Heart right ventricle (tissue), 16 donors: ENCODE measurements at regions not wholly inside any gene's neighbourhood (a gene's known extent, or its start where the extent isn't known, plus 50 kb on each side); places are given as distances from the start of the nearest gene placed in this dataset.

ENCODE experiments used
- ATAC-seq, 8 donors: fragments of 200-7000 bp; cut with Tn5 transposase; one replicate each; pipeline ENCODE4 v1.9.1; 2020; ENCODE audit warnings: mild to moderate bottlenecking in 8 of 8, moderate library complexity in 8 of 8, moderate number of reproducible peaks in 1 of 8
- DNase-seq, 2 donors: peaks; one replicate each; pipeline ENCODE4 v3.0.0-alpha.2; 2020
- H3K27ac ChIP-seq, 10 donors: fragments of 200-600 bp; sonication (generic) in 2 of 10; one replicate each; pipeline versions ENCODE4 v1.5.0 to v1.8.0; 2020 to 2022; ENCODE audit warnings: mild to moderate bottlenecking in 3 of 10
- H3K27me3 ChIP-seq, 7 donors: fragments of 200-600 bp; one replicate each; pipeline ENCODE4 v1.8.0; 2021 to 2022; ENCODE audit warnings: mild to moderate bottlenecking in 2 of 7
- H3K36me3 ChIP-seq, 9 donors: fragments of 200-600 bp; sonication (generic) in 1 of 9; one replicate each; pipeline versions ENCODE4 v1.5.0 to v1.8.0; 2020 to 2022; ENCODE audit warnings: mild to moderate bottlenecking in 2 of 9
- H3K4me1 ChIP-seq, 9 donors: fragments of 200-600 bp; sonication (generic) in 1 of 9; one replicate each; pipeline versions ENCODE4 v1.5.0 to v1.8.0; 2020 to 2022; ENCODE audit warnings: mild to moderate bottlenecking in 4 of 9
- H3K4me3 ChIP-seq, 10 donors: fragments of 200-600 bp; sonication (generic) in 2 of 10; one replicate each; pipeline versions ENCODE4 v1.5.0 to v1.8.0; 2020 to 2022; ENCODE audit warnings: mild to moderate bottlenecking in 7 of 10, moderate library complexity in 2 of 10
- H3K9me3 ChIP-seq, 11 donors: fragments of 200-600 bp in 10 of 11; sonication (generic) in 2 of 11; one replicate each; pipeline versions ENCODE4 v1.5.0 to v1.8.0; 2013 to 2022; ENCODE audit warnings: mild to moderate bottlenecking in 2 of 11, control low read depth in 1 of 11, moderate library complexity in 1 of 11
- CTCF ChIP-seq, 9 donors: fragments of 200-600 bp; sonication (generic) in 2 of 9; IDR thresholded peaks; one replicate each; pipeline versions ENCODE4 v1.5.0 to v1.8.0; 2021 to 2022; ENCODE audit warnings: antibody characterized with exemption in 9 of 9, mild to moderate bottlenecking in 5 of 9, moderate library complexity in 1 of 9
- WGBS, 2 donors: extraction: QIAGEN DNeasy Blood & Tissue Kit; methylation state at CpG; one replicate each; pipeline ENCODE4 v1.1.7; 2013; ENCODE audit warnings: inconsistent platforms in 1 of 2; 5-methylcytosine and 5-hydroxymethylcytosine counted together
- intact Hi-C, 10 donors: fragments of 100-400 bp; cut with DNase I; formaldehyde crosslinking; loops; one replicate each; pipeline versions ENCODE4 v1.11.1 to v1.14.2; 2022
- donor health status: Arrhythmogenic right ventricular cardiomyopathy.
- donor health status: ischemic (EF 13 %, LVEDD 7.1; RV severe dilation, severe dysfunction).
- donor health status: healthy with polysubstance abuse.
- donor health status: DM: no; HTN: yes; CAD: no.
- donor health status: DM: no; HTN: no; CAD: no.
- donor health status: ischemic (EF 25% LVEDD 6.9; RV normal size, moderate dysfunction).
- donor health status: ischemic (EF 25% LVEDD 5.7; RV mildly dilated, moderate dysfunction).
- donor health status: healthy.
- donor health status: DM: yes; HTN: yes; CAD: no.
- donor health status: Ischemic cardiomyopathy.
- donor health status: ischemic (EF 35%, LVEDD 5.7; RV mildly dilated, moderate dysfunction).
- donor health status: nonischemic (EF 11% LVEDD 7.7; RV severe dilation, severe dysfunction).
- donor health status: DM: yes; HTN: yes; CAD: no.
- donor health status: PGD.
- donor health status: ischemic (EF 29% LVEDD 5.4; RV normal size, mild dysfunction).
- donor health status: nonischemic (EF 23%, LVEDD 6.1; RV moderate dilation, normal function).

GRCh38 chr14:42563313-42563712 lies 956.6 kb downstream of the LRFN5 start:
- Histone ChIP-seq H3K36me3 (no peaks in the 10 kb centered on the region), H3K4me1 (no peaks in the 10 kb centered on the region), H3K9me3 (peaks cover 0 to 15% (median 0%) of the 10 kb centered on the region in 11 donors), H3K27me3 (no peaks in the 10 kb centered on the region), H3K27ac (no peak overlapping the region), H3K4me3 (no peak overlapping the region)
- DNase-seq, result no peak
- no peak for TF ChIP-seq CTCF (IDR thresholded peaks at IDR 0.05)
- no peak for ATAC-seq
- intact Hi-C loops, result no loop called here

- intact Hi-C loops, result no loop called here
- Histone ChIP-seq H3K27ac (peak overlapping the region in 2 of 10 donors; percentile 18 to 75), H3K27me3 (no peaks in the 10 kb centered on the region), H3K4me1 (peaks cover 0 to 8% (median 0%) of the 10 kb centered on the region in 9 donors), H3K9me3 (peaks cover 0 to 5% (median 0%) of the 10 kb centered on the region in 11 donors), H3K36me3 (no peaks in the 10 kb centered on the region), H3K4me3 (no peak overlapping the region)
- no peak for DNase-seq
- 10 to 18% methylated on average over 2 of the region's 2 CpGs for WGBS, 2 donors
- peak in 3 of 8 donors; percentile 52 to 86 (median 77) for ATAC-seq
- no peak for TF ChIP-seq CTCF (IDR thresholded peaks at IDR 0.05)
These were observed 949.9 kb downstream of the LRFN5 start for GRCh38 chr14:42556551-42556950.

- WGBS, 2 donors, result 33 to 43% methylated on average over 2 of the region's 2 CpGs
- ATAC-seq, result peak in 4 of 8 donors; percentile 25 to 90 (median 57)
- peak overlapping the region in 5 of 10 donors; percentile 5 to 75 (median 57) for H3K27ac ChIP-seq
These were observed 948.7 kb downstream of the LRFN5 start for GRCh38 chr14:42555365-42555764.

GRCh38 chr14:42554091-42554490 lies 947.4 kb downstream of the LRFN5 start:
- 93 to 97% methylated on average over 2 of the region's 2 CpGs for WGBS, 2 donors
- peaks cover 0 to 16% (median 0%) of the 10 kb centered on the region in 9 donors for H3K4me1 ChIP-seq
- intact Hi-C loops, result no loop called here
- no peak overlapping the region for H3K4me3 ChIP-seq
- no peak overlapping the region for H3K27ac ChIP-seq
- H3K36me3 ChIP-seq, result no peaks in the 10 kb centered on the region
- H3K27me3 ChIP-seq, result no peaks in the 10 kb centered on the region
- no peak for DNase-seq
- no peak for ATAC-seq
- TF ChIP-seq CTCF (IDR thresholded peaks at IDR 0.05), result no peak
- peaks cover 0 to under 1% (median 0%) of the 10 kb centered on the region in 11 donors for H3K9me3 ChIP-seq

More at GRCh38 chr14:42555365-42555764, 948.7 kb downstream of the LRFN5 start:
- intact Hi-C loops, result no loop called here
- no peaks in the 10 kb centered on the region for H3K27me3 ChIP-seq
- peaks cover 0 to 8% (median 0%) of the 10 kb centered on the region in 9 donors for H3K4me1 ChIP-seq
- TF ChIP-seq CTCF (IDR thresholded peaks at IDR 0.05), result no peak
- no peaks in the 10 kb centered on the region for H3K36me3 ChIP-seq
- no peak overlapping the region for H3K4me3 ChIP-seq
- DNase-seq, result no peak
- H3K9me3 ChIP-seq, result peaks cover 0 to 5% (median 0%) of the 10 kb centered on the region in 11 donors
